HepG2 (cell line): ENCODE measurements at regions not wholly inside any gene's neighbourhood (a gene's known extent, or its start where the extent isn't known, plus 50 kb on each side); places are given as distances from the start of the nearest gene placed in this dataset.

Experiments
- ATAC-seq: fragments of 200-7000 bp; cut with Tn5 transposase; 3 replicates; pipeline ENCODE4 v1.9.1; 2020; ENCODE audit warnings: mild to moderate bottlenecking, moderate library complexity
- BruUV-seq: library from RNA; stranded (reverse); fragments of 400-500 nt; replicated peaks from 2 replicates; lab custom pipeline; 2021; lab: Mats Ljungman, UMichigan
- CTCF ChIA-PET: fragments of 300-600 bp; formaldehyde crosslinking; extraction: SDS; loops from one replicate; lab custom pipeline; 2021; ENCODE audit warnings: low total read pairs, inconsistent platforms, low intra/inter-chr PET ratio; lab: Yijun Ruan, JAX
- POLR2A ChIA-PET: fragments of 350-600 bp; sonication (Branson Sonifier 250); formaldehyde crosslinking; loops from one replicate; lab custom pipeline; 2020; ENCODE audit warnings: antibody characterized with exemption, inconsistent platforms; lab: Yijun Ruan, JAX
- DNase-seq: peaks from one replicate; pipeline ENCODE4 v3.0.0-alpha.2; 2015; ENCODE audit warnings: low spot score
- FAIRE-seq: peaks from 3 replicates; lab custom pipeline; 2011; peaks lifted over from hg19 to GRCh38; lab: Jason Lieb, UNC
- H2AFZ ChIP-seq: one replicate; pipeline ENCODE4 v1.6.1; 2011; ENCODE audit warnings: low read length, inconsistent platforms
- H3K27ac ChIP-seq: fragments of 300-600 bp; 3 replicates; pipeline ENCODE4 v1.8.0; 2011; ENCODE audit warnings: mixed run types, mild to moderate bottlenecking, mixed read lengths, low read length, inconsistent platforms; ENCODE audit not compliant: insufficient read depth; ENCODE audit errors: extremely low read length
- H3K27me3 ChIP-seq, 2 experiments: fragments of 200-600 bp in 1 of 2; 2 replicates in 1 of 2; 3 replicates in 1 of 2; pipeline versions ENCODE4 v1.6.0 to v1.8.0; 2011; ENCODE audit warnings: low read length in 2 of 2, mild to moderate bottlenecking in 2 of 2, moderate library complexity in 2 of 2, inconsistent platforms in 1 of 2; ENCODE audit not compliant: insufficient read depth in 2 of 2, control insufficient read depth in 1 of 2
- H3K36me3 ChIP-seq, 2 experiments: fragments of 200-600 bp in 1 of 2; replicated peaks in 1 of 2; 2 replicates in 1 of 2; 3 replicates in 1 of 2; pipeline versions ENCODE4 v1.5.1 to v1.8.0; 2011; ENCODE audit warnings: low read length in 2 of 2, inconsistent platforms in 1 of 2; ENCODE audit not compliant: insufficient read depth in 2 of 2, control insufficient read depth in 1 of 2
- H3K4me1 ChIP-seq: 2 replicates; pipeline ENCODE4 v1.5.1; 2012; ENCODE audit warnings: low read length, inconsistent platforms; ENCODE audit not compliant: insufficient read depth
- H3K4me2 ChIP-seq: 2 replicates; pipeline ENCODE4 v1.6.0; 2011; ENCODE audit warnings: low read depth, low read length, inconsistent platforms
- H3K4me3 ChIP-seq, 3 experiments: fragments of 200-600 bp in 1 of 3; sonication (generic), shearing (Covaris generic) in 1 of 3; replicated peaks in 1 of 3; 2 replicates each; pipeline ENCODE4 v1.5.1; 2011 to 2016; ENCODE audit warnings: low read length in 3 of 3, inconsistent platforms in 2 of 3, low read depth in 2 of 3, mild to moderate bottlenecking in 2 of 3, control low read depth in 1 of 3, mixed read lengths in 1 of 3; ENCODE audit not compliant: insufficient read depth in 1 of 3
- H3K79me2 ChIP-seq: one replicate; pipeline ENCODE4 v1.6.1; 2011; ENCODE audit warnings: low read length, inconsistent platforms; ENCODE audit not compliant: insufficient read depth
- H3K9ac ChIP-seq: 2 replicates; pipeline ENCODE4 v1.6.0; 2011; ENCODE audit warnings: mild to moderate bottlenecking, low read depth, low read length, inconsistent platforms; ENCODE audit not compliant: insufficient read depth
- H3K9me3 ChIP-seq: 2 replicates; pipeline ENCODE4 v1.5.1; 2012; ENCODE audit warnings: mild to moderate bottlenecking, low read length
- H4K20me1 ChIP-seq: 2 replicates; pipeline ENCODE4 v1.6.0; 2011; ENCODE audit warnings: inconsistent platforms, mild to moderate bottlenecking, low read length, moderate library complexity; ENCODE audit not compliant: insufficient read depth
- HDAC2 ChIP-seq: sonication (generic); formaldehyde crosslinking; IDR thresholded peaks from 2 replicates; pipeline ENCODE4 v1.4.0; 2020; ENCODE audit warnings: missing genetic modification reagents
- HOXA5 ChIP-seq: sonication (generic); formaldehyde crosslinking; IDR thresholded peaks from 2 replicates; pipeline ENCODE4 v1.4.0; 2020; ENCODE audit warnings: missing genetic modification reagents
- MAZ ChIP-seq, 2 experiments: sonication (generic) in 1 of 2; formaldehyde crosslinking in 1 of 2; IDR thresholded peaks; 2 replicates each; pipeline versions ENCODE4 v1.5.0 to v1.6.1; 2012 to 2020; ENCODE audit warnings: low read depth in 2 of 2, mild to moderate bottlenecking in 2 of 2, borderline replicate concordance in 1 of 2, improper control_type of control experiment in 1 of 2, low read length in 1 of 2, missing genetic modification reagents in 1 of 2, moderate library complexity in 1 of 2
- MEF2D ChIP-seq: sonication (generic); formaldehyde crosslinking; IDR thresholded peaks from 2 replicates; pipeline ENCODE4 v1.5.1; 2020; ENCODE audit warnings: mild to moderate bottlenecking, missing genetic modification reagents
- MIER2 ChIP-seq: IDR thresholded peaks from 2 replicates; pipeline ENCODE4 v1.6.1; 2016; ENCODE audit warnings: missing biosample characterization, missing genetic modification reagents
- ZNF160 ChIP-seq: sonication (generic); formaldehyde crosslinking; IDR thresholded peaks from 2 replicates; pipeline ENCODE4 v1.8.0; 2022; ENCODE audit warnings: mild to moderate bottlenecking, inconsistent platforms, missing genetic modification reagents
- ZNF44 ChIP-seq: sonication (generic); formaldehyde crosslinking; IDR thresholded peaks from 2 replicates; pipeline ENCODE4 v1.5.1; 2020; ENCODE audit warnings: mild to moderate bottlenecking, missing genetic modification reagents
- ZNF816 ChIP-seq: sonication (generic); formaldehyde crosslinking; IDR thresholded peaks from 2 replicates; pipeline ENCODE4 v1.8.0; 2022; ENCODE audit warnings: missing genetic modification reagents, mild to moderate bottlenecking, borderline replicate concordance
- WGBS: methylation state at CpG from one replicate; pipeline ENCODE4 v1.1.6; 2017; ENCODE audit warnings: low lambda C conversion rate; 5-methylcytosine and 5-hydroxymethylcytosine counted together
- in situ Hi-C: cut with HindIII; loops from 2 replicates; pipeline ENCODE4 v1.10.0; 2017; ENCODE audit warnings: low pct_unique_long_range_greater_than_20kb; ENCODE audit not compliant: extremely low pct_ligation_motif_present
- intact Hi-C: fragments of 100-400 bp; cut with micrococcal nuclease; formaldehyde crosslinking; loops from one replicate; pipeline ENCODE4 v1.10.0; 2022; ENCODE audit not compliant: unreplicated experiment
- TF ChIP-seq, protein P1 (sequence below): sonication (generic); formaldehyde crosslinking; IDR thresholded peaks from 2 replicates; pipeline ENCODE4 v1.4.0; 2020; ENCODE audit warnings: missing genetic modification reagents
- TF ChIP-seq, protein P2 (sequence below): sonication (generic); formaldehyde crosslinking; IDR thresholded peaks from 2 replicates; pipeline ENCODE4 v1.8.0; 2022; ENCODE audit warnings: mild to moderate bottlenecking, missing genetic modification reagents, moderate library complexity
- TF ChIP-seq, protein P3 (sequence below): fragments of 450-650 bp; IDR thresholded peaks from 2 replicates; pipeline ENCODE4 v1.6.1; 2017; ENCODE audit warnings: mild to moderate bottlenecking

DNA sequence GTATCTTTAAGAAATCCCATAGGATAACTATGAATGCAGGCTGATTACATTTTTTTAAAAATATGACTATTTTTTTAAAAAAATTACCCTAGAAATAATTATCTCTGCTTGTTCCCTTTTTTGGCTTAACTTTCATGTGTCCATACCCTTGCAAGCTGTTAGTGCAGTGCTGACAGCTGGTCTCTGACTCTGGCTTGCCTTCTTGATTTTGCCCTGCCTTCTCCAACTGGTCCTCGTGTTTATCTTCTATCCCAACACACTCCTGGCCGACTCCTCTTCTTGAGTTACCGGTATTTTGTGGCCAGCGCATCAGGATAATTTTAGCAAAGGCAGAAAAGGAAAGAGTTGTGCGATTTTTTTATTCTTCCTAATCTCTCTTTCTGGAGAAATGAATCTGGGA lies 111.7 kb upstream of the STARD3NL start:
- Histone ChIP-seq H3K27ac (no peak overlapping the region), H3K4me3 (no peak overlapping the region), H3K9ac (no peak overlapping the region), H3K4me2 (no peak overlapping the region), H3K9me3 (no peaks in the 10 kb centered on the region), H2AFZ (no peak overlapping the region), H3K79me2 (no peaks in the 10 kb centered on the region), H3K27me3 (no peaks in the 10 kb centered on the region; a peak in 1 of 5 replicates), H3K36me3 (no peaks in the 10 kb centered on the region), H3K4me1 (no peaks in the 10 kb centered on the region), H4K20me1 (no peaks in the 10 kb centered on the region)
- in situ Hi-C loops = no loop called here
- TF ChIP-seq, protein P1, sequence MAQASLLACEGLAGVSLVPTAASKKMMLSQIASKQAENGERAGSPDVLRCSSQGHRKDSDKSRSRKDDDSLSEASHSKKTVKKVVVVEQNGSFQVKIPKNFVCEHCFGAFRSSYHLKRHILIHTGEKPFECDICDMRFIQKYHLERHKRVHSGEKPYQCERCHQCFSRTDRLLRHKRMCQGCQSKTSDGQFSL (CRISPR knock-in tag) = no peak
- TF ChIP-seq MEF2D = no peak
- no peak for TF ChIP-seq ZNF44 (CRISPR knock-in tag)
- no peak for TF ChIP-seq HDAC2 (CRISPR knock-in tag)
- TF ChIP-seq MAZ (IDR thresholded peaks at IDR 0.05; ENCODE audit: borderline replicate concordance, low read depth, low read length) = no peak
- no peak for TF ChIP-seq MAZ (CRISPR knock-in tag; IDR thresholded peaks at IDR 0.05; ENCODE audit: low read depth)
- TF ChIP-seq HOXA5 (CRISPR knock-in tag) = no peak
- TF ChIP-seq MIER2 = no peak
- TF ChIP-seq, protein P2, sequence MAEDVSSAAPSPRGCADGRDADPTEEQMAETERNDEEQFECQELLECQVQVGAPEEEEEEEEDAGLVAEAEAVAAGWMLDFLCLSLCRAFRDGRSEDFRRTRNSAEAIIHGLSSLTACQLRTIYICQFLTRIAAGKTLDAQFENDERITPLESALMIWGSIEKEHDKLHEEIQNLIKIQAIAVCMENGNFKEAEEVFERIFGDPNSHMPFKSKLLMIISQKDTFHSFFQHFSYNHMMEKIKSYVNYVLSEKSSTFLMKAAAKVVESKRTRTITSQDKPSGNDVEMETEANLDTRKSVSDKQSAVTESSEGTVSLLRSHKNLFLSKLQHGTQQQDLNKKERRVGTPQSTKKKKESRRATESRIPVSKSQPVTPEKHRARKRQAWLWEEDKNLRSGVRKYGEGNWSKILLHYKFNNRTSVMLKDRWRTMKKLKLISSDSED = no peak
- TF ChIP-seq, protein P3, sequence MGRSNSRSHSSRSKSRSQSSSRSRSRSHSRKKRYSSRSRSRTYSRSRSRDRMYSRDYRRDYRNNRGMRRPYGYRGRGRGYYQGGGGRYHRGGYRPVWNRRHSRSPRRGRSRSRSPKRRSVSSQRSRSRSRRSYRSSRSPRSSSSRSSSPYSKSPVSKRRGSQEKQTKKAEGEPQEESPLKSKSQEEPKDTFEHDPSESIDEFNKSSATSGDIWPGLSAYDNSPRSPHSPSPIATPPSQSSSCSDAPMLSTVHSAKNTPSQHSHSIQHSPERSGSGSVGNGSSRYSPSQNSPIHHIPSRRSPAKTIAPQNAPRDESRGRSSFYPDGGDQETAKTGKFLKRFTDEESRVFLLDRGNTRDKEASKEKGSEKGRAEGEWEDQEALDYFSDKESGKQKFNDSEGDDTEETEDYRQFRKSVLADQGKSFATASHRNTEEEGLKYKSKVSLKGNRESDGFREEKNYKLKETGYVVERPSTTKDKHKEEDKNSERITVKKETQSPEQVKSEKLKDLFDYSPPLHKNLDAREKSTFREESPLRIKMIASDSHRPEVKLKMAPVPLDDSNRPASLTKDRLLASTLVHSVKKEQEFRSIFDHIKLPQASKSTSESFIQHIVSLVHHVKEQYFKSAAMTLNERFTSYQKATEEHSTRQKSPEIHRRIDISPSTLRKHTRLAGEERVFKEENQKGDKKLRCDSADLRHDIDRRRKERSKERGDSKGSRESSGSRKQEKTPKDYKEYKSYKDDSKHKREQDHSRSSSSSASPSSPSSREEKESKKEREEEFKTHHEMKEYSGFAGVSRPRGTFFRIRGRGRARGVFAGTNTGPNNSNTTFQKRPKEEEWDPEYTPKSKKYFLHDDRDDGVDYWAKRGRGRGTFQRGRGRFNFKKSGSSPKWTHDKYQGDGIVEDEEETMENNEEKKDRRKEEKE = no peak
- no peak for TF ChIP-seq ZNF160 (CRISPR knock-in tag)
- TF ChIP-seq ZNF816 (CRISPR knock-in tag) = no peak
- ATAC-seq (no peak), DNase-seq (no peak), FAIRE-seq (no peak)
- WGBS = 26% methylated on average over 5 of the region's 5 CpGs
- ChIA-PET POLR2A (no interaction called here), CTCF (no interaction called here)
- intact Hi-C loops = no loop called here
- no TSS peak for BruUV-seq
